ENCODE measurements at regions not wholly inside any gene's neighbourhood (a gene's known extent, or its start where the extent isn't known, plus 50 kb on each side); places are given as distances from the start of the nearest gene placed in this dataset.
"Not testable (repeated sequence)": the region's sequence is repeated elsewhere in the genome, so short reads cannot be mapped to it uniquely, and the experiment has no call there.

- H3K9me3 Mint-ChIP-seq: peaks cover 17% of the 10 kb centered on the region
- H3K27me3 Mint-ChIP-seq, H3K4me1 Mint-ChIP-seq, H3K36me3 Mint-ChIP-seq, H3K4me3 Mint-ChIP-seq, H3K27ac Mint-ChIP-seq, DNase-seq: not testable (repeated sequence)
These were observed 942.0 kb upstream of the ROBO1 start for GRCh38 chr3:80709597-80710322.

- no peaks in the 10 kb centered on the region for H3K36me3 Mint-ChIP-seq
- no peak overlapping the region for H3K27ac Mint-ChIP-seq
- no peak overlapping the region for H3K4me3 Mint-ChIP-seq
- peaks cover 12% of the 10 kb centered on the region for H3K9me3 Mint-ChIP-seq
- H3K4me1 Mint-ChIP-seq: no peaks in the 10 kb centered on the region
- DNase-seq: no peak
- no peaks in the 10 kb centered on the region for H3K27me3 Mint-ChIP-seq
These were observed 937.5 kb upstream of the ROBO1 start for GRCh38 chr3:80705290-80705689.

- DNase-seq: no peak
These were observed 933.6 kb upstream of the ROBO1 start for GRCh38 chr3:80701349-80701748.

GRCh38 chr3:80697291-80697690 lies 929.5 kb upstream of the ROBO1 start:
- no peak overlapping the region for H3K27ac Mint-ChIP-seq
- no peaks in the 10 kb centered on the region for H3K36me3 Mint-ChIP-seq
- DNase-seq: no peak
- no peak overlapping the region for H3K4me3 Mint-ChIP-seq
- no peaks in the 10 kb centered on the region for H3K27me3 Mint-ChIP-seq
- no peaks in the 10 kb centered on the region for H3K4me1 Mint-ChIP-seq
- H3K9me3 Mint-ChIP-seq: no peaks in the 10 kb centered on the region

More at GRCh38 chr3:80701349-80701748, 933.6 kb upstream of the ROBO1 start:
- Mint-ChIP-seq H3K27ac (no peak overlapping the region), H3K4me3 (no peak overlapping the region), H3K27me3 (no peaks in the 10 kb centered on the region), H3K4me1 (no peaks in the 10 kb centered on the region), H3K9me3 (peaks cover 9% of the 10 kb centered on the region), H3K36me3 (no peaks in the 10 kb centered on the region)

- no peak overlapping the region for H3K27ac Mint-ChIP-seq
- H3K36me3 Mint-ChIP-seq: no peaks in the 10 kb centered on the region
- H3K27me3 Mint-ChIP-seq: no peaks in the 10 kb centered on the region
- H3K4me3 Mint-ChIP-seq: no peak overlapping the region
- no peak for DNase-seq
- H3K4me1 Mint-ChIP-seq: no peaks in the 10 kb centered on the region
- H3K9me3 Mint-ChIP-seq: peaks cover 3% of the 10 kb centered on the region
These were observed 928.5 kb upstream of the ROBO1 start for GRCh38 chr3:80696280-80696679.

GRCh38 chr3:80688814-80689213 lies 921.0 kb upstream of the ROBO1 start:
- no peak overlapping the region for H3K27ac Mint-ChIP-seq
- H3K4me1 Mint-ChIP-seq: no peaks in the 10 kb centered on the region
- no peaks in the 10 kb centered on the region for H3K27me3 Mint-ChIP-seq
- H3K9me3 Mint-ChIP-seq: peaks cover 3% of the 10 kb centered on the region
- H3K4me3 Mint-ChIP-seq: no peak overlapping the region
- no peak for DNase-seq
- no peaks in the 10 kb centered on the region for H3K36me3 Mint-ChIP-seq

- no peak for DNase-seq
- peaks cover 1% of the 10 kb centered on the region for H3K9me3 Mint-ChIP-seq
- no peaks in the 10 kb centered on the region for H3K27me3 Mint-ChIP-seq
- no peaks in the 10 kb centered on the region for H3K4me1 Mint-ChIP-seq
- H3K36me3 Mint-ChIP-seq: no peaks in the 10 kb centered on the region
- no peak overlapping the region for H3K27ac Mint-ChIP-seq
- H3K4me3 Mint-ChIP-seq: no peak overlapping the region
These were observed 915.2 kb upstream of the ROBO1 start for GRCh38 chr3:80682951-80683350.

- DNase-seq: no peak
- Mint-ChIP-seq H3K27ac (no peak overlapping the region), H3K36me3 (no peaks in the 10 kb centered on the region), H3K9me3 (peaks cover 1% of the 10 kb centered on the region), H3K27me3 (no peaks in the 10 kb centered on the region), H3K4me1 (no peaks in the 10 kb centered on the region), H3K4me3 (no peak overlapping the region)
These were observed 914.4 kb upstream of the ROBO1 start for GRCh38 chr3:80682235-80682634.

- Mint-ChIP-seq H3K9me3 (peaks cover 1% of the 10 kb centered on the region), H3K4me3 (no peak overlapping the region), H3K36me3 (no peaks in the 10 kb centered on the region), H3K27ac (no peak overlapping the region), H3K4me1 (no peaks in the 10 kb centered on the region), H3K27me3 (no peaks in the 10 kb centered on the region)
- DNase-seq: no peak
These were observed 910.0 kb upstream of the ROBO1 start for GRCh38 chr3:80677796-80678195.

GRCh38 chr3:80676866-80677265 lies 909.1 kb upstream of the ROBO1 start:
- H3K36me3 Mint-ChIP-seq: no peaks in the 10 kb centered on the region
- H3K4me3 Mint-ChIP-seq: no peak overlapping the region
- no peaks in the 10 kb centered on the region for H3K27me3 Mint-ChIP-seq

GRCh38 chr3:80676261-80676660 lies 908.5 kb upstream of the ROBO1 start:
- Mint-ChIP-seq H3K4me1 (no peaks in the 10 kb centered on the region), H3K36me3 (no peaks in the 10 kb centered on the region), H3K9me3 (peaks cover 1% of the 10 kb centered on the region), H3K4me3 (no peak overlapping the region), H3K27me3 (no peaks in the 10 kb centered on the region), H3K27ac (no peak overlapping the region)
- DNase-seq: no peak

More at GRCh38 chr3:80676866-80677265, 909.1 kb upstream of the ROBO1 start:
- peaks cover 1% of the 10 kb centered on the region for H3K9me3 Mint-ChIP-seq
- DNase-seq: no peak
- H3K4me1 Mint-ChIP-seq: no peaks in the 10 kb centered on the region
- H3K27ac Mint-ChIP-seq: no peak overlapping the region

GRCh38 chr3:80675790-80676189 lies 908.0 kb upstream of the ROBO1 start:
- peaks cover 1% of the 10 kb centered on the region for H3K9me3 Mint-ChIP-seq
- no peaks in the 10 kb centered on the region for H3K36me3 Mint-ChIP-seq
- H3K4me3 Mint-ChIP-seq: no peak overlapping the region
- no peaks in the 10 kb centered on the region for H3K4me1 Mint-ChIP-seq
- DNase-seq: no peak
- no peak overlapping the region for H3K27ac Mint-ChIP-seq
- no peaks in the 10 kb centered on the region for H3K27me3 Mint-ChIP-seq

GRCh38 chr3:80668600-80669294 lies 900.9 kb upstream of the ROBO1 start:
- H3K27me3 Mint-ChIP-seq: no peaks in the 10 kb centered on the region
- no peaks in the 10 kb centered on the region for H3K36me3 Mint-ChIP-seq
- no peak overlapping the region for H3K27ac Mint-ChIP-seq
- H3K9me3 Mint-ChIP-seq: peaks cover 13% of the 10 kb centered on the region
- H3K4me1 Mint-ChIP-seq: no peaks in the 10 kb centered on the region
- DNase-seq: no peak
- H3K4me3 Mint-ChIP-seq: no peak overlapping the region

GRCh38 chr3:80668100-80668499 lies 900.3 kb upstream of the ROBO1 start:
- H3K27ac Mint-ChIP-seq: no peak overlapping the region
- no peak overlapping the region for H3K4me3 Mint-ChIP-seq
- H3K27me3 Mint-ChIP-seq: no peaks in the 10 kb centered on the region
- H3K9me3 Mint-ChIP-seq: peaks cover 13% of the 10 kb centered on the region
- no peaks in the 10 kb centered on the region for H3K36me3 Mint-ChIP-seq
- no peaks in the 10 kb centered on the region for H3K4me1 Mint-ChIP-seq
- DNase-seq: no peak

GRCh38 chr3:80663426-80663825 lies 895.6 kb upstream of the ROBO1 start:
- Mint-ChIP-seq H3K27me3 (no peaks in the 10 kb centered on the region), H3K27ac (no peak overlapping the region), H3K9me3 (peaks cover 17% of the 10 kb centered on the region), H3K4me3 (no peak overlapping the region), H3K4me1 (no peaks in the 10 kb centered on the region), H3K36me3 (no peaks in the 10 kb centered on the region)
- DNase-seq: no peak

GRCh38 chr3:80655216-80655615 lies 887.4 kb upstream of the ROBO1 start:
- H3K27ac Mint-ChIP-seq: no peak overlapping the region
- H3K36me3 Mint-ChIP-seq: no peaks in the 10 kb centered on the region
- no peaks in the 10 kb centered on the region for H3K27me3 Mint-ChIP-seq
- no peaks in the 10 kb centered on the region for H3K4me1 Mint-ChIP-seq
- peaks cover 4% of the 10 kb centered on the region for H3K9me3 Mint-ChIP-seq
- DNase-seq: no peak
- H3K4me3 Mint-ChIP-seq: no peak overlapping the region
